ENCODE measurements at regions not wholly inside any gene's neighbourhood (a gene's known extent, or its start where the extent isn't known, plus 50 kb on each side); places are given as distances from the start of the nearest gene placed in this dataset.
"Not testable (repeated sequence)": the region's sequence is repeated elsewhere in the genome, so short reads cannot be mapped to it uniquely, and the experiment has no call there.

DNA sequence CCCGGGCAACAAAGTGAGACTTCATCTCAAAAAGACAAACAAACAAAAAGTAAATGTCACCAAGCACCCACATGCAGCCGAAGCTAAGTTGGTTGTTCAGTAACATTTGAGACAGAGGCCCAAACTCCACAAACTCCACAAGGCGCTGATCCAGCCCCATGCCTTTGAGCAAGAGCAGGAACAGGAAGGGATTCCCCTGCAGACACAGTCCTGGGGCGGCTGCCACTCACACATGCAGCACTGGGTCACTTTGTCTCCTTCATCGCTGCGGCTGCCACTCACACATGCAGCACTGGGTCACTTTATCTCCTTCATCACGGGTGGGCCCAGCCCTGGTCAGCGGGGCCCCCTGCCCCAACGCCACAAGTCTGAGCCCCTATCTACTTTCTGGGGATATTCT lies 246.9 kb upstream of the RREB1 start:
- in situ Hi-C loops (cut with HindIII; ENCODE audit: low sequenced_read_pairs), result no loop called here

DNA sequence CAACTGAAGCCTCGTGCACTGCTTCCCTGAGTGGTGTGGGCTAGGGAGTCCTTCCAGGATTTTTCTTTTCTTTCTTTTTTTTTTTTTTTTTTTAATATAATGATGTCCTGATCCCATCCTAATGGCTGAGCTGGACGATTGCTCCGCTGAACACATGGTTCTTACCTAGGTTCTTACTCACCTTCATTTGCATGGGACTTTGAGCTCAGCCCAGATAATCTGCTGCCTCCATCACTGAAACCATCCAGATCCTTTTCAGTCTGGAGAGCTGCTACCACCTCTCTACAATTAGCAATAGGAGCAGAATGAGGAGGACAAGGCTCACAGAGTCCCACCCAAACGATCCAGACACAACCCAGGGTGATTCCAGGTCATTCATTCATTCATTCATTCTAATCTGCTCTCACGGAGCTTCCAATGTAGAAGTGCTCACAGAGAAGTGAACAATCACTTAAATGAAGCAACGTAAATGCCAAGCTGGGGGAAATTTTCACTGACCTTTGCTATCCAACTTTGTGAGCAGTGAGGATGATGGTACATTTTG lies 246.3 kb upstream of the RREB1 start:
- in situ Hi-C loops (cut with HindIII; ENCODE audit: low sequenced_read_pairs), result no loop called here

DNA sequence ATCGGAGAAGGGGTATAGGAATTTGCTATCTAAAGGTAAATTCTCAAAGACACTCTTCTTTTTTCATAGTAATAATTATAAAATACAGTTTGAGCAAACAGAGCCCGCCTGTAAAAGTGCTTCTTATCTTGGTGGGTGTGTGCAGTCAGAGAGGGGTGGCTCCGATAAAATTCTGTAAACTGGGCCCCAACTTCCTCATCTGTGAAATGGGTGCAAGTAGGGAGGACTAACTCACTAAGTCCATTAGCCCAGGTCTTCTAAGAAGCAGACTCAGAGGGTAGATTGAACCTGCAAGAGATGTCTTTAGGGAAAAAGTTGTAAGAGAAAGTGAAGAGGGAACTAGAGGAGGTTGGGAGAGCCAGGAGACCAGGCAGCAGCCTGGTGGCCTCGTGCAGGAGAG lies 245.8 kb upstream of the RREB1 start:
- in situ Hi-C loops (cut with HindIII; ENCODE audit: low sequenced_read_pairs), result no loop called here

DNA sequence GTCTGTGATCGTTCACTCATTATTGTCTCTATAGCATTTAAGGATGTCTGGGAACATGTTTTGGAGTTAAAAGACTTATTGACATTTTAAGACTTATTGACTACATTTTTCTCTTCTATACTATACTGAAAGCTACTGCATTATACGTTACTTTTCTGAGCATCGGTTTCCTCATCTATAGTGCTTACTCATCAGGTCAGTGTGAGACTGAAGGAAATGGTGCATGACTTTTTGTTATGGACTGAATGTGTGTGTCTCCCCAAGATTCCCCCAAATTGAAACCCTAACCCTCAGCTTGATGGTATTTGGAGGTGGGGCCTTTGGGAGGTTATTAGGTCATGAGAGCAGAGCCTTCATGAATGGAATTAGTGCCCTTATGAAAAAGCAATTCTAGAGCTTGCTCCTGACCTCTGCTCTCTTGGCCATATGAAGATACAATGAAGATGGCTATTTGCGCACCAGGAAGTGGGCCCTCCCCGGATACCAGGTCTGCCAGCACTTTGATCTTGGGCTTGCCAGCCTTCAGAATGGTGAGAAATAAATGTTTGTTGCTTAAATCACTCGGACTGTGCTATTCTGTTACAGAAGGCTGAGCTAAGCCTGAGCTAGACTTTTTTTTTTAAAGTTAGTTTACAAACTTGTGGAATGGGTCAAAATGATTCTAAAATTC lies 243.7 kb upstream of the RREB1 start:
- in situ Hi-C loops (cut with HindIII; ENCODE audit: low sequenced_read_pairs), result no loop called here

DNA sequence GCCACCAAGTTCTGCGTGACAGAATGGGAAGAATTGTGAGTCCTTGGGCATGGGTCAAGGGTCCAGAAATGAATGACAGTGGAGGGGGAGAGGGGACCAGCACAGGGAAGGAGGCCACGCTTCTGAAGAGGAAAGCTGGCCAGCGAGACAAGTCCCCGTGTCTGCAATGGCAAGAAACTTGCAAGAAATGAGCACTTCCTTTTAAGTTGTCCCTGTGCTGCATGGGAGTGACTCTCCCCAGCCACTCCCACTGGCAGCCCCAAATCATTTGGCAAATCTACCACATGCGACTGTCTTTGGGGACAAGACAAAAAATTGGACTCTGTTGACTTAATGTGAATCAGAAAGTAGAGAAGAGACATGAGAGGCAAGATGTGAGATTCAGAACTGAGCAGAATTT lies 242.2 kb upstream of the RREB1 start:
- in situ Hi-C loops (cut with HindIII; ENCODE audit: low sequenced_read_pairs), result no loop called here

DNA sequence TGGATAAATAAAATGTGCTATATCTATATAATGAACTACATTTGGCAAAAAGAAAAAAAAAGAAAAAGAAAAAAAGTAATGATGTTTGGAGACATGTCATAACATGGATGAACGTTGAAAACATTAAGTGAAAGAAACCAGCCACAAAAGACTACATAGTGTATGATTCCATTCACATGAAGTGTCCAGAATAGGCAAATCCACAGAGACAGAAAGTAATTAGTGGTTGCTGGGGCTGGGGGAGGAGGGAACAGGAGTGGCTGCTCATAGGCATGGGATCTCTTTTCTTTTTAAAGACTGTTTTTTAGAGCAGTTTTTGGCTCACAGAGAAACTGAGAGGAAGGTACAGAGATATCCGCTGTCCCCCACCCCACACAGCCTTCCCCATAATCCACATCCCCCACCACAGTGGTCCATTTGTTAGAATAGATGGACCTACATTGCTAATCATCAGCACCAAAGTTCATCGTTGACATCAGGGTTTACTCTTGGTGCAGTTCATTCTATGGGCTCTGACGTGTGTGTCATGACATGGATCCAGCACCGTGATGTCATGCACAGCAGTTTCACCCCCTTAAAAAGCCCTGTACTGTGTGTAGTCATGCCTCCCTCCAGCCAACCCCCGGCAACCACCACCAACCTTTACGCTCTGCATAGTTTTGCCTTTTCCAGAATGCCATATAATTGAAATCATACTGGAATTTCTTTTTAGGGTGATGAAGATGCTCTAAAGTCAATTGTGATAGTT lies 240.9 kb upstream of the RREB1 start:
- in situ Hi-C loops (cut with HindIII; ENCODE audit: low sequenced_read_pairs), result no loop called here

DNA sequence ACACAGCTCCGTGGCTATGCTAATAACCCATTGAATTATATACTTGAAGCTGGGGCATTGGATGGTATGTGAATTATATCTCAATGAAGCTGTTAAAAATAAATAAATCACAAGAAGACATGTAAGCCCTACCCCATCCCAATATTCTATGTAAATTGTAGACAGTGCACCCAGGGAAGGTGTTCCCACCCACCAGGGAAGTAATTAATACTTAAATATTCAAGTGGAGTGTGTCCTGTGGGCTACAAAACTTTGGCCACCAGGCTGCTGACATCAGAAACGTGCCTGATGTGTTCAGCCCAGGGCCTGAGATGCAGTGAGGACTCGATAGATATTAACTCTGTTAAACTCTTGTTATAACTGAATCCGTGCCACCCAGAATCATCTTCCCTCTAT lies 240.4 kb upstream of the RREB1 start:
- in situ Hi-C loops (cut with HindIII; ENCODE audit: low sequenced_read_pairs), result no loop called here

DNA sequence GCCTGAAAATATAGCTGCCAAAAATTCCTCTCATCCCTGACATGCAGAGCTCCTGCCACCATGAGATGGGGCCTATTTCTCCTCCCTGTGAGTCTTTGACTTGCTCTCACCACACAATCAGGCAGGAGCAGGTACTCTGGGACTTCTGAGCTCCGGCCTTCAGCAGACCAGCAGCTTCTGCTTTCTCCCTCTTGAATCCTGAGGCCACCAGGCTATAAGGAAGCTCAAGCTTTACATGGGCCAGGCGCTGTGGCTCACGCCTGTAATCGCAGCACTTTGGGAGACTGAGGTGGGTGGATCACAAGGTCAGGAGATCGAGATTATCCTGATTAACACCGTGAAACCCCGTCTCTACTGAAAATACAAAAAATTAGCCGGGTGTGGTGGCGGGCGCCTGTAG lies 238.7 kb upstream of the RREB1 start:
- in situ Hi-C loops (cut with HindIII; ENCODE audit: low sequenced_read_pairs), result no loop called here

DNA sequence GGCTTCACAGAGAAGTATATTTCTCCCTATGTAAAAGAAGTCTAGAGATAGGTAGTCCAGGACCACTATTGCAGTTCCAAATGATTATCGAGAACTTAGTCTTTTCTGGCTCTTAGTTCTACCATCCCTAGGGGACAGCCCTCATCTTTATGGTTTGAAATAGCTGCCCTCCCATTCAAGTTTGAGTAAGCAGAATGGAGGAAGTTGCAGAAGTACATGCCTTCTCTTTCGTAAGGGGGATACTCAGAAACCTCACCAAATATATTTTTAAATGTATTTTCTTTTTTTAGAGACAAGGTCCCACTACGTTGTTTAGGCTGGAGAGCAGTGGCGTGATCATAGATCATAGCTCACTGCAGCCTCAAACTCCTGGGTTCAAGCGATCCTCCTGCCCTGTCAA lies 236.8 kb upstream of the RREB1 start:
- in situ Hi-C loops (cut with HindIII; ENCODE audit: low sequenced_read_pairs), result loop anchor here (5.0 kb wide), 2 partner anchors 41 to 49 kb away; no protein-coding TSS in a partner anchor

DNA sequence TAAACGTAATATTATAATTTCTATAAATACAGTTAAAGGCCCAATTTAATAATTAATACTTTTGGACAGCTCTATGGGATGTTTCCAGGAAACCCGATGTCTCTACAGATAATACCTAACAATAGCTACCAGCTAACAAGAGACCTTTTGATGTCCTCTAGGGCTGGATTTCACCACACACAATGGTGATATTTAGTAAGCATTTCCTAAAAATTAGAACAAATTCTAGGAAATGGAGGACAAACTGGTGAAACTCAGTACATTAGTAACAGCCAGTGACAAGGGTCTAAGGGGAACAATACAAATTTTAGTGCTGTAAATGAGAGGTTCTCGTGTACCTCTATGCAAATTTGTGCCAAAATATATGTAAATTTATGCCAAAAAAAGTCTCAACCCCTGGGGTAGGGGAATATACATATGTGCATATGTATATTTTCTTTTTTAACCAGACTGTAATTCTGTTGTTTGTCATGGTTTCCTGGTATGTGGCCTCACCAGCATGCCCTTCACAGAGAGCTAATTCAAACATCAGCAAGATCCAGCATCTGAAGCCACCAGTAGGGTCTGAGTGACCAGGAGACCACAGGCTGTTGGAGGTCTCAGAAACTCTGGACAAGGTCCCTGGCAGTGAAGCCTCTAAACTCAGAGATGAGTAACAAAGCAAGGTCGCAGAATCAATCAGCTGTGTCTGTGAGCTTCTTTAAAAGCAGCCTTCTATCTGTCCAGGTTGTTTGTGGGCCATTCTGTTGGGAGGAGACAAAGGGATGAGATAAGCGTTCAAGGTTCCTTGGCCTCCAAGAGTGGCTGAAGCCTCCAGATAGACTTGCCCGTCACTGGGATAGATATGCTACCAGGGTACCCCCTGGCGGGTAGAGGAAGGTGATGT lies 235.1 kb upstream of the RREB1 start:
- in situ Hi-C loops (cut with HindIII; ENCODE audit: low sequenced_read_pairs), result loop anchor here (5.0 kb wide), 2 partner anchors 40 to 50 kb away; no protein-coding TSS in a partner anchor

DNA sequence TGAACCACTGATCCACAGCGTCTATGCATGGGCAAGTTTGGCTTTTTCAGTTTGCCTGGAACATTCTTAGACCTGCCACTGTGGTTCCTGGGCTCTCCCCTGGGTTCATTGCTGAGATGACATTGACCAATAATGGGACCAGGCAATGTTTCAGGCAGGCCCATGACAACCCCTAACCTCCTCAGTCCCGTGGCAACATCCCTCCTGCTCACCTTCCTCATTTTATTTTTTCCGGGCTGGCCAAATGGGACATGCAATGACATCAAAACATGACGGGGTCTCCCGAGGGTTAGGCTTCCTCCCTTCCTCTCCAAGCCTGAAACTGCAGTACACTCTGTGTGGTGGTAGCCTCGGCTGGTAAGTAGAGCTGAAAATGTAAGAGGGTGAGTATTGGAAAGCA lies 234.0 kb upstream of the RREB1 start:
- in situ Hi-C loops (cut with HindIII; ENCODE audit: low sequenced_read_pairs), result loop anchor here (5.0 kb wide), 2 partner anchors 39 to 51 kb away; no protein-coding TSS in a partner anchor

DNA sequence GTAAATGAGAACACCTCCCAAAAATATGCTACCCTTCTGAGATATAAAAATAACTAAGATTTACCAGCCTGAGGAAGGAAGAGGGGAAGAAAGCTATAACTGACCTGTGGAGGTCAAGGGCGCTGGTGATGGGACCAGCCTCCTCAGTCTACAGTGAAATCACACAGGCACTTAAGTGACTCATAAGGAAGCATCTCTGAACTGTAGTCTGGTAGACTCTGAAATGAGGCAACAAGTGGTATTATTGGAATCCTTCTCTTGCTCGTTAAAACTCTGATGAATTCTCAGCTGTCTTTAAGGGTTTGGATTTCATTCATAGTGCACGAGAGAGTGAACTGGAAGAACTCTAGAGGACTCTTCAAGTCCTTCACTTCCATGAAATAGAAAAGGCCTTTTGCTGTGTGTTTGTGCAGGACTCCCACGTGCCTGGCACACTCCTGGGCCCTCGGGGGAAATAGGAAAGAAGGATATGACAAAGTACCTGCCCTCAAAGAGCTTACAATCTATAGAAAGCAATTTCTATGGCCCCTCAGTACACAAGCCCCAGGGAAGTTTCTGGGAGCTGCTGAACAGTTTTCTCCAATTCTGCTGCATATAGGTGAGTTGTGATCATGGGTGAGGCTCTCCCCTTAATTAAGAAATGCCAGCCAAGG lies 231.8 kb upstream of the RREB1 start:
- in situ Hi-C loops (cut with HindIII; ENCODE audit: low sequenced_read_pairs), result no loop called here

DNA sequence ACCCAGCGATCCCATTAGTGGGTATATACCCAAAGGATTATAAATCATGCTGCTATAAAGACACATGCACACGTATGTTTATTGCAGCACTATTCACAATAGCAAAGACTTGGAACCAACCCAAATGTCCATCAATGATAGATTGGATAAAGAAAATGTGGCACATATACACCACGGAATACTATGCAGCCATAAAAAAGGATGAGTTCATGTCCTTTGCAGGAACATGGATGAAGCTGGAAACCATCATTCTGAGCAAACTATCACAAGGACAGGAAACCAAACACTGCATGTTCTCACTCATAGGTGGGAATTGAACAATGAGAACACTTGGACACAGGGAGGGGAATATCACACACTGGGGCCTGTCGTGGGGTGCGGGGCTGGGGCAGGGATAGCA lies 230.0 kb upstream of the RREB1 start:
- in situ Hi-C loops (cut with HindIII; ENCODE audit: low sequenced_read_pairs), result not testable (repeated sequence)

DNA sequence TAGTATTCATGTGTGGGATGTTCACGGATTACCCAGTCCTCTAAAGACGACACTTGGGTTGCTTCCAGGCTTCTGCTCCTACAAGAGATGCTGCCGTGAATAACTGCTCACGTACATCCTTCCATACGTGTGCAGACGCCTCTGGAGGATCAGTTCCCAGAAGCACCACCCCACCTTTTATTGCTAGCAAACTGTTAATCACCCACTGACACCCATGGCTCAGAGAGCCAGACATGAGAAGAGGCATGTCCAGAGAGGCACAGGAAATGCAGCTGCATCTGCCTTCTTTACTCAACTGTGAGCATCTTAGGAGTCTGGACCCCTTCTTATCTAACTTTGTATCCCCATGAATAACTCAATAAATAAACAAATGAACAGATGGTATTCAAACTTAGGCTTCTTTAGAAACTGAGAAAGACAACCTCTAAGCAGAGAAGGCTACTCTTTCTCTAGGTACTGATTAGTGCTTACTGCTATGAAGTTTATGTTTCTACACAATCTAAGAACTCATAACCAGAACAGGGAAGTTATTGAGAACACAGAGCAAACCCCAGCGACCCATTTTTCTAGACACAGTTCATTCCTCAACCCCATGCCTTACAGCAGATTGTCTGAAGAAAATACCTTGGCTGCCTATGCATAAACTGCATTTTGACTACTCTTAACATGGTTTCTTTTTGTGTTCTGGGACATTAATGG lies 228.7 kb upstream of the RREB1 start:
- in situ Hi-C loops (cut with HindIII; ENCODE audit: low sequenced_read_pairs), result no loop called here

DNA sequence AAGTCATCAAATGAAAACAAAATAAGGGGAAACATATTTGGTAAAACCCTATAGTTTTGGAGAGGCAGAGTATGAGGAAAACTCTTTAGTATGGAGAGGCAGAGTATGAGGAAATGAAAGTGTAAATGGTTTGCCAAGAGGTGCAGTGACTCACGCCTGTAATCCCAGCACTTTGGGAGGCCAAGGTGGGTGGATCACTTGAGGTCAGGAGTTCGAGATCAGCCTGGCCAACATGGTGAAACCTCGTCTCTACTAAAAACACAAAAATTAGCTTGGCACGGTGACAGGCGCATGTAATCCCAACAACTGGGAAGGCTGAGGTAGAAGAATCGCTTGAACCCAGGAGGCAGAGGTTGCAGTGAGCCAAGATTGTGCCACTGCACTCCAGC lies 228.2 kb upstream of the RREB1 start:
- in situ Hi-C loops (cut with HindIII; ENCODE audit: low sequenced_read_pairs), result not testable (repeated sequence)

DNA sequence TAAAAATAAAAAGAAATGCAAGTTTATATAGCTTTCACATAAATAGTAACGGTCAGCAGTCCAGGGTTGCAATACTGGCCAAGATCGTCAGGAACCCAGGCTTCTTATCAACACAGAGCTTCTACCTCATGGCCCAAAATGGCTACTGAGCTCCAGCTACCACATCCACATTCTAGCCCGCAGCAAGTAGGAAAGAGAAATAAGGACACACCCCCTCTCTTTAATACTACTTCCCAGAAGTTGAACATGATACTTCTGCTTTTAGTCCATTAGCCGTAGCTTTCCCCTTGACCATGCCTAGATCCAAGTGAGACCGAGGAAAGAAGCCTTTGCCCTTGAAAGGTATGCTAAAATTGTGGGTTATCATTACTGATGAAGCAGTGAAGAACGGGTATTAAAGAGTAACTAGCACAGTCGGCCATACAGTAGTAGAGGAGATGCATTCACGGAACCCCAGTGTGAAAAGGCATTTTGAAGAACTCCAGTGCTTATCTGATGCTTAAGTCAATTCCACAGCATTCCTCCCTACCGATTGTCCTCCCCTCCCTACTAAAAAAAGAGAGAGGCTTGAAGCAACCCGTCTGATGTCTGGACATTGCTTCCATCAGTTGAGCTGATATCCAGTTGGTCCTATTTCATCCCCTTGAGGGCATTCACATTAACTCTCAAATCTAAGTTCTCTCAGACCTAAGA lies 226.9 kb upstream of the RREB1 start:
- in situ Hi-C loops (cut with HindIII; ENCODE audit: low sequenced_read_pairs), result no loop called here

DNA sequence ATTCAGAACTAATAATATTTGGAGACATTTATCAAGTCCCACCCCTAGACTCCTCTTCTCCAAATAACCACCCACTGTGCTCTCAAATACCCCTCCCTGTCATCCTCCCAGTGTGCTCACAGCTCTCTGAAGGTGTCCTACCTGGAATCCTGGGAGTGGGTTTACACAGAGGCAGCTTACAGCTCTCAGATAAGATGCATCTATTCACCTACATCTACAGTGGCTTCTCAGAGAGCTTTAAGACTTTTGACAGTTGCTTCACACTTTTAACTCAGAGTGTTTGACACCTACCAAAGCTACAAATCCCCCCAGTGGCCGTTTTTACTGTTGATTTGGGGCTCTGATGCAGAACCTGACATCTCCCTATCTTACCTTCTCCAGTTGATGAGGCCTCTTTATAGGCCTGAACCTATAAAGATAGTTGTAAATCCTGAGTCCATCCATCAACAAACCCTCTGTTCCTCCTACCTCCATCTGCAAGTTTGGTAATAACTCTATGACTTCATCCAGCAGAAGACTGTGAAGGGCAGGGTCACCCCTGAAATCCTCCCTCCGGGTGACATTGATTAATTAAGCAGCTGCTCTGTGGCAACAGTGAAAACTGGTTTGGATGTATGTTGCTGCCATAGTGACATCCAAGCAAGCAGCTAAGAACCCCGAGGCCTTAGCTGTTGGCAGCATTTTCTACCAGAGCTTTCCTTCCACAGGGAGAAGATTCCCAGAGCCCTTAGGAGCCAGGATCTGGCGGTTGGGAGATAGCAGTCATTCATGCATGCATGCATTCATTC lies 226.1 kb upstream of the RREB1 start:
- in situ Hi-C loops (cut with HindIII; ENCODE audit: low sequenced_read_pairs), result no loop called here

DNA sequence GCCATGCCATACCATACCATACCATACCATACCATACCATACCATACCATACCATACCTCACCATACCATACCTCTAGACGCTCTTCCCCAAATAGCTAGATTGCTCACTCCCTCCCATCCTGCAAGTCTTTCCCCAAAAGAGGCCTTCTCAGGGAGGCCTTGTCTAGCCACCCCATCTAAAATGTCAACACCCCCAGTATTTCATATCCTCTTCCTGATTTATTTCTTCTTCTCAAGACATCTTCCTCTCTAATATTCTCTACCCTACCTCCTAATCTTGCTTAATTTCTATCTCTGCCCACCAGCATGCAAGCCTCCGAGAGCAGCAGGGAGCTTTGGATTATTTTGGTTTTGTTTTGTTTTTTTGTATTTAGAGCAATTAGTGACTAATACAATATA lies 225.2 kb upstream of the RREB1 start:
- in situ Hi-C loops (cut with HindIII; ENCODE audit: low sequenced_read_pairs), result no loop called here

DNA sequence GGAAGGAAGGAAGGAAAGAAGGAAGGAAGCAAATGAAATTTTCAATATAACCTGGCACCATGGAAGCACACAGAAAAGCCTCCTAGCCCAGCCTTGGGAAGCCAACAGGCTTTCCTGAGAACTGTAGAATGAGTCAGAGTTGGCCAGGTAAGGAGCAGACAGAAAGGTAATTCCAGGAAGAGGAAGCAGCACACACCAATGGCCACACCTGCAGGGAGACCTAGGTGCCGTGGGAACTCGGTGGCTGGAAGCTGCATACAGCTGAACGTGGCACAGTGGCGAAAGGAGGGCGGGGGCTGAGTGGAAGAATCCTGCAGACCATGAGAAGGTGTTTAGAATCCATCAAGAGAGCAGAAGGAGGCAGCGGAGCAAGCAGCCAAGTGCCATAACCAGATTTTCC lies 224.8 kb upstream of the RREB1 start:
- in situ Hi-C loops (cut with HindIII; ENCODE audit: low sequenced_read_pairs), result no loop called here
